Type B pancreatic cell (in vitro differentiated cells): ENCODE measurements at regions not wholly inside any gene's neighbourhood (a gene's known extent, or its start where the extent isn't known, plus 50 kb on each side); places are given as distances from the start of the nearest gene placed in this dataset.
"Not testable (repeated sequence)": the region's sequence is repeated elsewhere in the genome, so short reads cannot be mapped to it uniquely, and the experiment has no call there.

Source experiments
- DNase-seq: peaks from one replicate; pipeline ENCODE4 v3.0.0; 2021; ENCODE audit warnings: mixed read lengths; ENCODE audit not compliant: unreplicated experiment; ENCODE audit errors: extremely low spot score
- H3K27ac Mint-ChIP-seq: 2 replicates; pipeline ENCODE4 v1.8.0; 2021; ENCODE audit warnings: mild to moderate bottlenecking, mixed read lengths
- H3K27me3 Mint-ChIP-seq: 2 replicates; pipeline ENCODE4 v1.8.0; 2021; ENCODE audit warnings: mixed read lengths
- H3K36me3 Mint-ChIP-seq: 2 replicates; pipeline ENCODE4 v1.8.0; 2021; ENCODE audit warnings: mixed read lengths
- H3K4me1 Mint-ChIP-seq: one replicate; pipeline ENCODE4 v1.8.0; 2021; ENCODE audit warnings: mixed read lengths; ENCODE audit not compliant: unreplicated experiment
- H3K4me3 Mint-ChIP-seq: 2 replicates; pipeline ENCODE4 v1.8.0; 2021; ENCODE audit warnings: mild to moderate bottlenecking, mixed read lengths
- H3K9me3 Mint-ChIP-seq: 2 replicates; pipeline ENCODE4 v1.8.0; 2021; ENCODE audit warnings: mixed read lengths
- TF ChIP-seq, protein P1 (sequence below): fragments of 200-600 bp; sonication (generic); conservative IDR thresholded peaks from 2 replicates; pipeline ENCODE4 v1.5.0; 2021; ENCODE audit warnings: antibody characterized with exemption, mild to moderate bottlenecking

DNA sequence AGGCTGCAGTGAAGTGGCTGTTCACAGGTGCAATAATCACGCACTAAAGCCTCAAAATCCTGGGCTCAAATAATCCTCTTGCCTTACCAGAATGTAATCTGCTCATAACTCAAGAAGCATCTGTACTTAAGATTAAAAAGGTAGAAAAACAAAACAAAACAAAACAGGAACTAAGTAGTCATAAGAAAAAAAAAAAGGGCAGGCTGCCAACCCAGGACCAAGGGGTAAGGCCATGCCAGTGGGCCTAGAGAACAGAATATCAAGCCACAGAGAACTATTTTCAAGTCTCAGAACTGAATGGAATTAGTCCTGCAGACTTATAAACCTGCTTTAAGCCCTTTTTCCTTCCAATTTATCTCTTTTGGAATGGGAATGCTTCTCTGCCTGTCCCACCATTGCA lies 64.8 kb upstream of the TBC1D3K start:
- Mint-ChIP-seq H3K36me3 (no peaks in the 10 kb centered on the region), H3K4me3 (no peak overlapping the region), H3K4me1 (no peaks in the 10 kb centered on the region), H3K27ac (no peak overlapping the region), H3K9me3 (peaks cover 4% of the 10 kb centered on the region), H3K27me3 (peaks cover 7% of the 10 kb centered on the region)
- TF ChIP-seq, protein P1, sequence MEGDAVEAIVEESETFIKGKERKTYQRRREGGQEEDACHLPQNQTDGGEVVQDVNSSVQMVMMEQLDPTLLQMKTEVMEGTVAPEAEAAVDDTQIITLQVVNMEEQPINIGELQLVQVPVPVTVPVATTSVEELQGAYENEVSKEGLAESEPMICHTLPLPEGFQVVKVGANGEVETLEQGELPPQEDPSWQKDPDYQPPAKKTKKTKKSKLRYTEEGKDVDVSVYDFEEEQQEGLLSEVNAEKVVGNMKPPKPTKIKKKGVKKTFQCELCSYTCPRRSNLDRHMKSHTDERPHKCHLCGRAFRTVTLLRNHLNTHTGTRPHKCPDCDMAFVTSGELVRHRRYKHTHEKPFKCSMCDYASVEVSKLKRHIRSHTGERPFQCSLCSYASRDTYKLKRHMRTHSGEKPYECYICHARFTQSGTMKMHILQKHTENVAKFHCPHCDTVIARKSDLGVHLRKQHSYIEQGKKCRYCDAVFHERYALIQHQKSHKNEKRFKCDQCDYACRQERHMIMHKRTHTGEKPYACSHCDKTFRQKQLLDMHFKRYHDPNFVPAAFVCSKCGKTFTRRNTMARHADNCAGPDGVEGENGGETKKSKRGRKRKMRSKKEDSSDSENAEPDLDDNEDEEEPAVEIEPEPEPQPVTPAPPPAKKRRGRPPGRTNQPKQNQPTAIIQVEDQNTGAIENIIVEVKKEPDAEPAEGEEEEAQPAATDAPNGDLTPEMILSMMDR: no peak
- no peak for DNase-seq

DNA sequence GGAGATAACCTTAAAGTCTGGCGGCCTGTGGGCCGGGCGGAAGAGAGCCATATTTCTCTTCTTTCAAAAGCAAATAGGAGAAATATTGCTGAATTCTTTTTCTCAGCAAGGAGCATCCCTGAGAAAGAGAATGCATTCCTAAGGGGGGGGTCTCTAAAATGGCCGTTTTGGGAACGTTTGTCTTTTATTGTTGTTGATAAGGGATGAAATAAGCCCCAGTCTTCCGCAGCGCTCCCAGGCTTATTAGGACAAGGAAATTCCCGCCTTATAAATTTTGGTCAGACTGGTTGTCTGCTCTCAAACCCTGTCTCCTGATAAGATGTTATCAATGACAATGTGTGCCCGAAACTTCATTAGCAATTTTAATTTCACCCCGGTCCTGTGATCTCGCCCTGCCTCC lies 65.8 kb upstream of the TBC1D3K start:
- not testable (repeated sequence) for H3K27ac Mint-ChIP-seq, H3K9me3 Mint-ChIP-seq, H3K36me3 Mint-ChIP-seq, H3K4me3 Mint-ChIP-seq, H3K4me1 Mint-ChIP-seq, H3K27me3 Mint-ChIP-seq, DNase-seq

DNA sequence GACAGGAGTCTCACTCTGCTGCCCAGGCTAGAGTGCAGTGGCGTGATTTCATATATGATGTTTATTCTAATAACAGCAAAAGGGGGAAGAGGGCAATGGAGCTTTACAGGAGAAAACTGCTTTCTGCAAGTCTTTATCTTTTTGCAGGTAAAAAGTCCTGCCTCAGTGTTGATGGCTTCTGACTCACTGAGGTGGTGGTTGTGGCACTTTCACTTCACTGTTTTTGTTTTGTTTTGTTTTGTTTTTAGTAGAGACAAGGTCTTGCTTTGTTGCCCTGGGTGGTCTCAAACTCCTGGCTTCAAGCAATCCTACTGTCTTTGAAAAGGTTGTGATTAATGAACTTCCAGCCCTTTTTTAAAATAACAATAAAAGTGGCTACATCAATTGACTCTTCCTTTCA lies 68.0 kb upstream of the TBC1D3K start:
- no peaks in the 10 kb centered on the region for H3K36me3 Mint-ChIP-seq
- no peak overlapping the region for H3K4me3 Mint-ChIP-seq
- no peaks in the 10 kb centered on the region for H3K4me1 Mint-ChIP-seq
- TF ChIP-seq, protein P1: no peak
- H3K27me3 Mint-ChIP-seq: peaks cover 7% of the 10 kb centered on the region
- H3K27ac Mint-ChIP-seq: no peak overlapping the region
- DNase-seq: no peak
- peaks cover 4% of the 10 kb centered on the region for H3K9me3 Mint-ChIP-seq

DNA sequence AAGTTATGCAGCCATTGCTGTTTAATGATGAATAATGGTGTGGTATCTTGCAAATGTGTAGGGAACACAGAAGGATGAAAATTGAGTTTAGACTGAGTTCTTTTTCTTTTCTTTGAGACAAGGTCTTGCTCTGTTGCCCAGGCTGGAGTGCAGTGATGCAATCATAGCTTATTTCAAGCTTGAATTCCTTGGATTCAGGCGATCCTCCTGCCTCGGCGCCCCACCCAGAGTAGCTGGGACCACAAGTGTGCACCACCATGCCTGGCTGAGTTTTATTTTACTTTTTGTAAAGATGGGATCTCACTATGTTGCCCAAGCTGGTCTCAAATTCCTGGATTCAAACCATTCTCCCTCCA lies 74.6 kb upstream of the TBC1D3K start:
- H3K4me1 Mint-ChIP-seq: peaks cover 4% of the 10 kb centered on the region
- H3K4me3 Mint-ChIP-seq: no peak overlapping the region
- TF ChIP-seq, protein P1: no peak
- no peak for DNase-seq
- no peak overlapping the region for H3K27ac Mint-ChIP-seq
- no peaks in the 10 kb centered on the region for H3K9me3 Mint-ChIP-seq
- H3K36me3 Mint-ChIP-seq: no peaks in the 10 kb centered on the region
- peaks cover 14% of the 10 kb centered on the region for H3K27me3 Mint-ChIP-seq

DNA sequence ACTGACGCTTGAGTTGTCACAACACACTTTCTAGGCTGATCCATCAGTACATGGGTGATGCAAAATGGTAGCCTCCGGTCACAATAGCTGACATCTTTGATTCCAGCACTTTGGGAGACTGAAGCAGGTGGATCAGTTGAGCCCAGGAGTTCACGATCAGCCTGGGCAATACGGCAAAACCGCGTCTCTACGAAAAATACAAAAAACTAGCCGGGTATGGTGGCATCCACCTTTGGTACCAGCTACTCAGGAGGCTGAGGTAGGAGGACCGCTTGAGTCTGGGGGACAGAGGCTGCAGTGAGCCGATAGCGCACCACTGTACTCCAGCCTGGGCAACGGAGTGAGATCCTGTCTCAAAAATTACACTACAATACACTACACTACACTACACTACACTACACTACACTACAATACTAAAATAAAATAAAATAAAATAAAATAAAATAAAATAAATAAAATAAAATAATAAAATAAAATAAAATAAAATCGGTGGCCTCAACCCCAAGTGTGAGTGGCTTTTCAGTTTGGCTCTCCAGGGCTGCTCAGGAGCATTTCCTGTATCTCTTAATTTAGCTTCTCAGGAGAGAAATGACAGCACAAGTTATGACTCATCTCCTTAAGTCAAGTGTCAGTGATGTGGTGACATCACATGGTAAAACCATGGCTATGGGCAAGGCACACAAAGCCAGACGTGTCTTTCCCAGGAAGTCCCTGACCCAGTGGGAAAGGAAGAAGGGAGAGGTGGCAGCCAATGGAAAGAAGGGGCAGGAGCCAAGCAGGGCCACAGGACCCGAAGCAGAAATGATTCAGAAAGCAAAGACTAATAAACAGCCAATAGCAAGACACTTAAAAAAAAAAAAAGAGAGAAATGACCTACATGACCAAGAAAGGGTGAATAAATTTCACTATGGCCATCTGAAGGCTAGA lies 75.3 kb upstream of the TBC1D3K start:
- H3K27ac Mint-ChIP-seq: peak overlapping the region; percentile 25
- TF ChIP-seq, protein P1: no peak

DNA sequence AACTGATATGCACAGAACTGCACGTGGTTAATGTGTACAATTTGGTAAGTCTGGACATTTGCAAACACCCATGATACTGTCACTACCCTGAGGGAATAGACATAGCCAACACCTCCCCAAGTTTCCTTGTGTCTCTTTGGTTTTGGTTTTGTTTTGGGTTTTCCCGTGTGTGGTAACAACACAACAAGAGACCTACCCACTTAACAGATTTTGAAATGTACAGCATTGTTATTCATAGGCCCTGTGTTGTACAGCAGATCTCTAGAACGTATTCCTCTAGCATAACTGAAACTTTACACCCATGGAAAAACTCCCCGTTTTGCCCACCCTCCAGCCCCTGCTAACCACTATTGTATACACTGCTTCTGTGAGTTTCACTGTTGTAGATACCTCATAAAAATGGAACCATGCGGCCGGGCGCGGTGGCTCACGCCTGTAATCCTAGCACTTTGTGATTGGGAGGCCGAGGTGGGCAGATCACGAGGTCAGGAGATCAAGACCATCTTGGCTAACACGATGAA lies 76.3 kb upstream of the TBC1D3K start:
- Mint-ChIP-seq H3K36me3 (no peaks in the 10 kb centered on the region), H3K4me3 (no peak overlapping the region), H3K27ac (no peak overlapping the region), H3K9me3 (no peaks in the 10 kb centered on the region), H3K4me1 (peaks cover 4% of the 10 kb centered on the region), H3K27me3 (peaks cover 14% of the 10 kb centered on the region)
- no peak for DNase-seq
- TF ChIP-seq, protein P1: no peak

More for the DNA sequence above, 75.3 kb upstream of the TBC1D3K start:
- Mint-ChIP-seq H3K27me3 (peaks cover 14% of the 10 kb centered on the region), H3K4me1 (peaks cover 4% of the 10 kb centered on the region), H3K9me3 (no peaks in the 10 kb centered on the region), H3K4me3 (no peak overlapping the region), H3K36me3 (no peaks in the 10 kb centered on the region)
- no peak for DNase-seq
